Hepatocyte (in vitro differentiated cells): ENCODE measurements at regions not wholly inside any gene's neighbourhood (a gene's known extent, or its start where the extent isn't known, plus 50 kb on each side); places are given as distances from the start of the nearest gene placed in this dataset.

Source experiments
- DNase-seq: peaks from one replicate; pipeline ENCODE4 v3.0.0-alpha.2; 2016; ENCODE audit warnings: low spot score
- H2AFZ ChIP-seq: fragments of 200-600 bp; sonication (generic); 2 replicates; pipeline ENCODE4 v1.6.0; 2016; ENCODE audit warnings: antibody characterized with exemption, mild to moderate bottlenecking
- H3K27ac ChIP-seq: fragments of 200-600 bp; sonication (generic); 2 replicates; pipeline ENCODE4 v1.5.1; 2016; ENCODE audit warnings: mild to moderate bottlenecking
- H3K27me3 ChIP-seq: fragments of 200-600 bp; sonication (generic); 2 replicates; pipeline ENCODE4 v1.6.1; 2016
- H3K36me3 ChIP-seq: fragments of 200-600 bp; sonication (generic); replicated peaks from 2 replicates; pipeline ENCODE4 v1.5.1; 2016; ENCODE audit warnings: low read depth; ENCODE audit not compliant: insufficient read depth
- H3K4me1 ChIP-seq: fragments of 200-600 bp; sonication (generic); 2 replicates; pipeline ENCODE4 v1.5.1; 2016; ENCODE audit warnings: mild to moderate bottlenecking, moderate library complexity; ENCODE audit not compliant: insufficient read depth
- H3K4me2 ChIP-seq: fragments of 200-600 bp; sonication (generic); 2 replicates; pipeline ENCODE4 v1.6.0; 2016
- H3K4me3 ChIP-seq: fragments of 200-600 bp; sonication (generic); 2 replicates; pipeline ENCODE4 v1.5.1; 2016; ENCODE audit warnings: mild to moderate bottlenecking
- H3K79me2 ChIP-seq: fragments of 200-600 bp; sonication (generic); 2 replicates; pipeline ENCODE4 v1.6.0; 2017; ENCODE audit warnings: mild to moderate bottlenecking
- H3K9me2 ChIP-seq: fragments of 200-600 bp; sonication (generic); replicated peaks from 2 replicates; pipeline ENCODE4 v1.6.0; 2017; ENCODE audit warnings: mild to moderate bottlenecking; ENCODE audit not compliant: insufficient read depth
- H3K9me3 ChIP-seq: fragments of 200-600 bp; sonication (generic); 2 replicates; pipeline ENCODE4 v1.5.1; 2016; ENCODE audit warnings: low read depth, mild to moderate bottlenecking
- H4K20me1 ChIP-seq: fragments of 200-600 bp; sonication (generic); 2 replicates; pipeline ENCODE4 v1.6.0; 2016; ENCODE audit warnings: mild to moderate bottlenecking; ENCODE audit not compliant: insufficient read depth, poor library complexity, severe bottlenecking
- EZH2 ChIP-seq: fragments of 200-600 bp; sonication (generic); IDR thresholded peaks from 2 replicates; pipeline ENCODE4 v1.6.1; 2016; ENCODE audit warnings: antibody characterized with exemption, mild to moderate bottlenecking, borderline replicate concordance
- EZH2phosphoT487 ChIP-seq: fragments of 200-600 bp; sonication (generic); IDR thresholded peaks from one replicate; pipeline ENCODE4 v1.6.1; 2018; ENCODE audit warnings: antibody characterized with exemption, mild to moderate bottlenecking, low read depth, moderate library complexity; ENCODE audit not compliant: unreplicated experiment, severe bottlenecking
- WGBS: methylation state at CpG from one replicate; pipeline ENCODE4 v1.1.6; 2016; ENCODE audit warnings: low lambda C conversion rate; ENCODE audit errors: missing lambda C conversion rate; 5-methylcytosine and 5-hydroxymethylcytosine counted together
- TF ChIP-seq, protein P1 (sequence below): fragments of 200-600 bp; sonication (generic); IDR thresholded peaks from 2 replicates; pipeline ENCODE4 v1.5.1; 2016; ENCODE audit warnings: antibody characterized with exemption, mild to moderate bottlenecking; ENCODE audit not compliant: poor library complexity

DNA sequence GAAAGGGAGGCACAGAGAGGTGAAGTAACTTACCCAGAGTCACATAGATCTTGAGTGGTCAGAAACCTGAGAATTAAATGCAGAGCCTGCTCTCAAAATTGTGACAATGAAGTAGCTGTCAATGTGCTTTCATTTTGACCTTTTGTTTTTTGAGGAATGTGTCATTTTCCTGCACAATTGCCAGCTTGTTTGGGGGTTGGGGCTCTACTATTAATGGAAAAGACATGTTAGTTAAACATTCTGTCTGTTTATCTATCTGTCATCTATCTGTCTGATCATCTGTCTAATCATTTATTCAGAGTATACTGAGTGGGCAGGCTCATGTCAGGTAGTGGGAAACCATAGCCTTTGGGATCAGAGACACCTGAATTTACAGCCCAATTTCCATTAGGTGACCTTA, 428.4 kb downstream of the TSN start:
- no peak for DNase-seq
- H4K20me1 ChIP-seq = no peaks in the 10 kb centered on the region
- H3K4me1 ChIP-seq = no peaks in the 10 kb centered on the region
- H3K36me3 ChIP-seq = no peaks in the 10 kb centered on the region
- H3K79me2 ChIP-seq = no peaks in the 10 kb centered on the region
- TF ChIP-seq EZH2 (no peak), EZH2phosphoT487 (no peak)
- TF ChIP-seq, protein P1, sequence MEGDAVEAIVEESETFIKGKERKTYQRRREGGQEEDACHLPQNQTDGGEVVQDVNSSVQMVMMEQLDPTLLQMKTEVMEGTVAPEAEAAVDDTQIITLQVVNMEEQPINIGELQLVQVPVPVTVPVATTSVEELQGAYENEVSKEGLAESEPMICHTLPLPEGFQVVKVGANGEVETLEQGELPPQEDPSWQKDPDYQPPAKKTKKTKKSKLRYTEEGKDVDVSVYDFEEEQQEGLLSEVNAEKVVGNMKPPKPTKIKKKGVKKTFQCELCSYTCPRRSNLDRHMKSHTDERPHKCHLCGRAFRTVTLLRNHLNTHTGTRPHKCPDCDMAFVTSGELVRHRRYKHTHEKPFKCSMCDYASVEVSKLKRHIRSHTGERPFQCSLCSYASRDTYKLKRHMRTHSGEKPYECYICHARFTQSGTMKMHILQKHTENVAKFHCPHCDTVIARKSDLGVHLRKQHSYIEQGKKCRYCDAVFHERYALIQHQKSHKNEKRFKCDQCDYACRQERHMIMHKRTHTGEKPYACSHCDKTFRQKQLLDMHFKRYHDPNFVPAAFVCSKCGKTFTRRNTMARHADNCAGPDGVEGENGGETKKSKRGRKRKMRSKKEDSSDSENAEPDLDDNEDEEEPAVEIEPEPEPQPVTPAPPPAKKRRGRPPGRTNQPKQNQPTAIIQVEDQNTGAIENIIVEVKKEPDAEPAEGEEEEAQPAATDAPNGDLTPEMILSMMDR = no peak
- H3K27me3 ChIP-seq = no peaks in the 10 kb centered on the region
- H3K4me2 ChIP-seq = no peak overlapping the region
- no peaks in the 10 kb centered on the region for H3K9me3 ChIP-seq
- H3K4me3 ChIP-seq = no peak overlapping the region
- no peak overlapping the region for H3K27ac ChIP-seq
- H2AFZ ChIP-seq = no peak overlapping the region
- no peaks in the 10 kb centered on the region for H3K9me2 ChIP-seq

DNA sequence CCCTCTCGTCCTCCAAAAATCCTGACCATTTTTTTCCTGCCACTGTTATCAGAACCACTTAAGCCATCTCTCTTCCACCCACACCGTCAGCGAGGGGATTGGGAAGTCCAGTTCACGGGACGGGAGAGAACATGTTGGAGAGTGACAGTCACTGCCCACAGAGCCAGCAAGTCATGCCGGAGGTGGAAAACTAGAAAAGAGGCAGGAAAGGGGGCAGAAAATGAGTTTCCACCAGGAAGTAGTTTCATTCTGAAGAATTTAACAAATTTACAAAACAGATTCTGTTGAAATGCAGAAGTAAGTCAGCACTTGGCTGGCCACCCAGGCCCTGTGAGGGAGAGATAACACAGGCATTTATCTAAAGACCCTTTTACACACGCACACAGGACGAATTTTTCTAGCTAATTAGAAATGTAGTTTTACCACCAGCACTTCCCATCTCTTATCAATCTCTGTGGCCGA, 431.3 kb downstream of the TSN start:
- no peaks in the 10 kb centered on the region for H3K79me2 ChIP-seq
- no peak overlapping the region for H3K27ac ChIP-seq
- DNase-seq = no peak
- H3K27me3 ChIP-seq = no peaks in the 10 kb centered on the region
- no peaks in the 10 kb centered on the region for H4K20me1 ChIP-seq
- no peak overlapping the region for H3K4me2 ChIP-seq
- H3K36me3 ChIP-seq = no peaks in the 10 kb centered on the region
- H2AFZ ChIP-seq = no peak overlapping the region
- H3K4me3 ChIP-seq = no peak overlapping the region
- H3K4me1 ChIP-seq = no peaks in the 10 kb centered on the region
- 44% methylated on average over 9 of the region's 9 CpGs for WGBS
- no peaks in the 10 kb centered on the region for H3K9me3 ChIP-seq
- no peaks in the 10 kb centered on the region for H3K9me2 ChIP-seq
- TF ChIP-seq, protein P1 = no peak
- TF ChIP-seq EZH2phosphoT487 (no peak), EZH2 (no peak)

DNA sequence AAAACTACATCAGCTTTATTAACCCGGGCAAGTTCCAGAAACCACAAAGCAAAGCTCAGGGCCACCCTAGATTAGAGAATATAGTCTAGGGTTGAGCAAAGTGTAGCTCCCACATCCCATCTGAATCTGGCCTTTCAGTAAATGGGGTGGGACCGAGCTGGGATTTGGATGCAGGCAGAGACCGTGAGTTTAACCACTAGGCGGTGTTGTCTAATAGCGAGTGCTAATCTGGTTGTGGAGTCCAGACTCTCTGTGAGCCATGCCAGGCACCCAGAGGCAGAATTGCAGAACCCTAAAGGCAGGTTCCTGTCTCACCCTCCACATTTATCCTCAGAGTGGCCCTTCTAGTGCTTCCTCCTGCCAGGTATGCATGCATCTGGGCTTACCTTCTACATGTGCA, 435.9 kb downstream of the TSN start:
- Histone ChIP-seq H3K9me3 (no peaks in the 10 kb centered on the region), H3K4me1 (no peaks in the 10 kb centered on the region), H3K27me3 (no peaks in the 10 kb centered on the region), H3K27ac (no peak overlapping the region), H4K20me1 (no peaks in the 10 kb centered on the region), H3K36me3 (no peaks in the 10 kb centered on the region), H3K9me2 (no peaks in the 10 kb centered on the region), H3K4me3 (no peak overlapping the region), H3K79me2 (no peaks in the 10 kb centered on the region), H3K4me2 (no peak overlapping the region), H2AFZ (no peak overlapping the region)
- WGBS = 39% methylated on average over 5 of the region's 5 CpGs
- no peak for TF ChIP-seq EZH2
- TF ChIP-seq, protein P1 = peak; percentile 57
- no peak for TF ChIP-seq EZH2phosphoT487
- DNase-seq = peak; percentile 74

DNA sequence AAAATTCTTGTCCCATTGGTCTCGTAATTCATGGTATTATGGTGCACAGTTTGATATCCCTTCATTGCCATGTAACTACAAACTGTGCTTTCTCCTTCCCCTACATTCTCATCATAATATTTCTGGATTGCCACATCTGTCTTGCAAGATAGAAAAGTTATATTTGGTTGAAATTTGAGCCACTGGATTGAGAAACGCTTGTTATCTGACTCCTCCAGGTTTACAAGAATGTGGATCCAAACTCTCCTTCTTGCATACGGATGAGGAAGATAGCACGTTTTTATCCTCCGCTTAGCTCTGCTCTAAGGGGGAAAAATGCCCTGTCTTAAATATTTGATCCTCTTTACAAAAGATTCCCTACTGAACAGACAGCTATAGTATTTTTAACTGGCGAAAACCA, 438.2 kb downstream of the TSN start:
- H3K9me3 ChIP-seq = no peaks in the 10 kb centered on the region
- no peaks in the 10 kb centered on the region for H4K20me1 ChIP-seq
- H3K79me2 ChIP-seq = no peaks in the 10 kb centered on the region
- 61% methylated on average over 6 of the region's 6 CpGs for WGBS
- H2AFZ ChIP-seq = no peak overlapping the region
- no peaks in the 10 kb centered on the region for H3K27me3 ChIP-seq
- no peak overlapping the region for H3K4me2 ChIP-seq
- TF ChIP-seq EZH2phosphoT487 (no peak), EZH2 (no peak)
- TF ChIP-seq, protein P1 = no peak
- H3K9me2 ChIP-seq = no peaks in the 10 kb centered on the region
- H3K36me3 ChIP-seq = no peaks in the 10 kb centered on the region
- no peak overlapping the region for H3K27ac ChIP-seq
- DNase-seq = no peak
- no peaks in the 10 kb centered on the region for H3K4me1 ChIP-seq
- H3K4me3 ChIP-seq = no peak overlapping the region
